GM23248 (cell line): ENCODE measurements at regions not wholly inside any gene's neighbourhood (a gene's known extent, or its start where the extent isn't known, plus 50 kb on each side); places are given as distances from the start of the nearest gene placed in this dataset.

Experiments
- EZH2 ChIP-seq: fragments of 200-600 bp; sonication (generic); IDR thresholded peaks from 2 replicates; pipeline ENCODE4 v1.6.1; 2018; ENCODE audit warnings: antibody characterized with exemption, mild to moderate bottlenecking; ENCODE audit not compliant: insufficient read depth, poor library complexity, severe bottlenecking
- EZH2phosphoT487 ChIP-seq: fragments of 200-600 bp; sonication (generic); IDR thresholded peaks from 2 replicates; pipeline ENCODE4 v1.6.1; 2018; ENCODE audit warnings: antibody characterized with exemption, moderate library complexity, mild to moderate bottlenecking, low read depth; ENCODE audit not compliant: insufficient read depth

DNA sequence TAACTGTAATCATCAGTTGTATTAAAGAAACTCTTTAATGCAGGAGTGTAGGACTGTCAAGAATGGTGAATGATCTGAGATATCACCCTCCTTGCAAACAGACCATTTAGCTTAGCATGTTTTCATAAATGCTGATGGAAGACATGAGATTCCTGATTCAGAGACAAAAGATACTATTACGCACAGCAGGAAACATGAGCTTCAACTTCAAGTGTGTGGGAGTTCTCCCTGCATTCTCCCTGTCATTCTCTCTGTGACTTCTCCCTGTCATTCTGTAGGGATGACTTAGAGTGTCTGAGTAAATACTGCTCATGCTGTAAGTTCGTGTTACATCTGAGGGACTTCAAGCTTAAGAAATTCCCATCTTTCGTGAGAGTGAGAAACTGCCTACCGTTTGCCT lies 866.0 kb upstream of the PRKX start:
- TF ChIP-seq EZH2phosphoT487 (no peak), EZH2 (no peak)
